Stimulated activated naive CD4-positive, alpha-beta T cell (primary cell): ENCODE measurements at regions not wholly inside any gene's neighbourhood (a gene's known extent, or its start where the extent isn't known, plus 50 kb on each side); places are given as distances from the start of the nearest gene placed in this dataset.
"Not testable (repeated sequence)": the region's sequence is repeated elsewhere in the genome, so short reads cannot be mapped to it uniquely, and the experiment has no call there.

ENCODE experiments used
- DNase-seq, 6 experiments: peaks; one replicate each; lab custom pipeline; 2025; lab: John Stamatoyannopoulos, UW

GRCh38 chr10:107520348-107520747, 355.8 kb upstream of the SORCS1 start:
- no peak for DNase-seq

GRCh38 chr10:107517811-107518210, 353.3 kb upstream of the SORCS1 start:
- DNase-seq, result no peak

- DNase-seq, result no peak
These were observed 351.8 kb upstream of the SORCS1 start for GRCh38 chr10:107516349-107516748.

DNA sequence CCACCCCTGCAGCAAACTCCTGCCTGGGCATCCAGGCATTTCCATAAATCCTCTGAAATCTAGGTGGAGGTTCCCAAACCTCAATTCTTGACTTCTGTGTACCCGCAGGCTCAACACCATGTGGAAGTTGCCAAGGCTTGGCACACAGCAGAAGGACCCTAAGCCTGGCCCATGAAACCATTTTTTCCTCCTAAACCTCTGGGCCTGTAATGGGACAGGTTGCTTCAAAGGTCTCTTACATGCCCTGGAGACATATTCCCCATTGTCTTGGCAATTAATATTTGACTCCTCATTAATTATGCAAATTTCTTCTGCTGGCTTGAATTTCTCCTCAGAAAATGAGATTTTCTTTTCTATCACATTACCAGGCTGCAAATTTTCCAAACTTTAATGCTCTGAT, 339.5 kb upstream of the SORCS1 start:
- DNase-seq, result not testable (repeated sequence)

DNA sequence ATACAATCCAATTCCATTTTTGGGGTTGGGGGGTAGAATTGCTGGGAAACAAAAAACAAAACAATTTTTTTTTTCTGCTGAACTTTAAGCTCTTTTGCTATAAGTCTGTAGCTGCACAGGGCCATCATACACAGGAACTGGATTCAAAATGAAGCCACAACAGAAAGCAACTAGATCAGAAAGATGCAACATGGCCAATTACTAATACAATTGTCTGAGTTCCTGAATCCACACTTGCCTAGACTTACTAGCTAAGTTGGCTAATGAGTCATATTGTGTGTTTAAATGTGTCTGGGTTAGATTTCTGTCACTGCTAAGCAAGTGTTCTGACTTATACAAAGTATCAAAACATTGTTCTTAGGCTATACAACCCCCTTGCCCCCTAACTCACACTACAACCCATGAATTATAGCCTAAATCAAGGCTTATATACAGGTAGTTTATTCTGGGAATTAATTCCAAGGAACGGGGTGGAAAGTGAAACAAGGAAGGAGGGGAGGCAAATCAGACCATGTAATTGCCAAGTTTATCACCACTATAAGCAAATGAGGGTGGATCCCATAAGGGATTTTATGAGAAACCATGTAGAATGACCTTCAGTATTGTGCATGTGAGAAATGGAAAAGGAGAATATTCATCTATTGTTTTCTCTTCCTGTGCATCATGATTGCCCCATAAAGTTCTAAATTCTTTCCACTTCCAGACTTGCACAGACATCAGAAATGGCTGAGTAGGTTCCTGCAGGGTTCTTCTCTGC, 337.9 kb upstream of the SORCS1 start:
- no peak for DNase-seq

- DNase-seq, result no peak
These were observed 334.5 kb upstream of the SORCS1 start for GRCh38 chr10:107498983-107499382.

DNA sequence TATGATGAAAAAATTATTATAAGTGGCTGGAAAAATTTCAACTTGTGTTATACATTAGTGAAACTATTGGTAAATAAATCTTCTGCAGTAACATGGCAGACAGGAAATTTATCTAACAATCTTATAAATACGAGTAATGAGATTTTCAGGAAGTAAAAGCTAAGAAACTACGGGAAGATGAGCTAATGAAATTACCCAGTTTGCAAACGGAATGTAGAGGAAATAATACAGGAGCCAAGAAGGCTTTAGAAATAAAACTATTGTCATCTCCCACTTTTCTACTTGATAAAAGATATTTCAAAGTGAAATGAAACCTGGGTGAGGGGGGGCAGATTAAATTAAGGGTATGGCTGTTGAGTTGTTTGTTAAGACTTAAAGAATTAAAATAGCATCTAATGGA, 332.5 kb upstream of the SORCS1 start:
- no peak for DNase-seq

DNA sequence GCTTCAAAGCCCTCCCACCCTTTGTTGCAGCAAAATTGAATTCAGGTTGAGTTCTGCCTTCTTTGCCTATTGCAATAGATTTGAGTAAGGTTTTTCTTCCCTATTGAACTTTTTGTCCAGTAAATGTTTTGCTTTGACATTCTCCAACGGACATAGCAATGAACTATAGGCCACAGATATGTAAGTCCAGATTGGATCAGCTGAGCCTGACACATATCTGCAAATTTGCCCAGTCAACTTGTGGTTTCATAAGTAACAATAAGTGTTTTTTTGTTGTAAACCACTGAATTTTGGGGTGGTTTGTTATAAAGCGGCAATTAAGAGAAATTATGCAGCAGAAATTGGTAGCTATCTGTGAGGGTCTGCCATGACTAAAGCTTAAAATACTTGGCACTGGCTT, 332.1 kb upstream of the SORCS1 start:
- DNase-seq, result no peak

GRCh38 chr10:107492389-107492788, 327.9 kb upstream of the SORCS1 start:
- DNase-seq, result no peak

DNA sequence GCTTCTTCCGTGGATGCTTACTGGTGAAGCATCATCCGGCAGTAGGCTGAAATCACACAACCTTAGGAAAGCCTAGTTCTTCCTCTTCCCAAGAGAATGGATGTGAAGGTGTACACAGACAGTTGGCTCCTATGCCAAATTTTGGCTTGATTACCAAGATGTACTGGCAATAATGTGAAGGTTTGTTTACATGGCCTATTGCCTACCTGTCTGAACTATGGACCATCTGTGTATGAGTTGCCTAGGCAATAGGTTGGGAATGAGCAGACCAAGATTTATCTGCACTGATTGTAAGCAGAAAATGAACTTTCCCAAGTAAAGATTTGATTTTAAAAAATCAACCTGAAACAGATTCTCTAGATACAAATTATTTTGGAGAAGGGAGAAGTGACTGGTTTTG, 325.9 kb upstream of the SORCS1 start:
- DNase-seq, result no peak

GRCh38 chr10:107487284-107487683, 322.8 kb upstream of the SORCS1 start:
- no peak for DNase-seq

- DNase-seq, result no peak
These were observed 320.5 kb upstream of the SORCS1 start for GRCh38 chr10:107485019-107485418.

DNA sequence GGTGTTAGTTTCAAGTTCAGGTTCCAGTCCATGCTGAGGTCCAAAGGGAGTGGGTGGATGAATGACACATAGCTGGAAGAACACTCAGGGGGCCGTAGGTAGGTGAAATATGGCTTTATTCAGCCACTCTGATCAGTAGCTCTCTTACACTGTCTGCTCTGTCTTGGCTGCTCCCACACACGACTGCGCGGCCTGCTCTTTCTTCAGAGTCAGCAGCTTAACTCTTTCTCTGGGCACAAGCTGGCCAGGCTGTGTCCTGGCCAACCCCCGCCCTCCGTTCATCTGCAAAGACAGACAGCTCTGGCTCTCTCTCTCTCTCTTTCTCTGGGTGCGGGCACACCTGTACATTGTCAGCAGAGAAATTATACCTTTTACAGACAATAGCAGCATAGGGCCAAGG, 317.4 kb upstream of the SORCS1 start:
- DNase-seq, result no peak

DNA sequence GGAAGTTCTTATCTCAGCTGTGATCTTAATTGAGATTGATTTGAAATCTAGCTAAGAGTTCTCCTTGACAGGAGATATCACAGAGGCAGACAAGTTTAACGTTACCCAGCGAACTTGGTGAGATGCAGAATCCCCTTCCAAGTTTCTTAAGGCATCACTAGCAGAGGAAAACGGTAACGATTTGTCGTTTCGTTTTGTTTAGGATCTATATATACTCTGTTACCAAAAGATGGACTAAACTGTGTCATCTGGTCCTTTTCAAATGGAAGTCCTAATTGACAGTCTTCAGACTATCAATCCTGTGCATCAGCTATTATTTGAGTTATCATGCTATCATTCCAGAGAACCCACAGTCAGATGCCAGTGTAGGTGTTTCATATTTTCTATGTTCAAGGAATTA, 316.7 kb upstream of the SORCS1 start:
- no peak for DNase-seq

DNA sequence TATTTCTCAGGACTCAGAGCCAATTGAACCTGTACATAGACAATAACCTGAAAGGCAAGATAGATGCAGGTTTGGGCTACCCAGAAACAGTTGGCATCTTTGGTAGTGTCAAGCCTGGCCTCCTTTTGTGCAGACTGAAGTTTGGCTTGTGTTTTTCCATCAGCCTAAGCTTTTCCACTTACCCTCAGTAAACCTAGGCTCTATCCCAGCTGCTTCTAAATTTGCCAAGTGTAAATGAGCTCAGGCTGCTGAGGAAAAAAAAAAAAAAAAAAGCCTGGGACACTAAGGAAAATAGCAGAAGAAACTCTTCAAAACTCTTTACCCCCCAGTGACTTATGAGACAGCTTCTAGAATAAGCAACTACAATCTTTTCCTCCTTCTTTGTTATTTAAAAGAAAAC, 316.3 kb upstream of the SORCS1 start:
- DNase-seq, result no peak

GRCh38 chr10:107477266-107477665, 312.8 kb upstream of the SORCS1 start:
- DNase-seq, result no peak

GRCh38 chr10:107476408-107476807, 311.9 kb upstream of the SORCS1 start:
- DNase-seq, result no peak

GRCh38 chr10:107474650-107475049, 310.1 kb upstream of the SORCS1 start:
- no peak for DNase-seq

DNA sequence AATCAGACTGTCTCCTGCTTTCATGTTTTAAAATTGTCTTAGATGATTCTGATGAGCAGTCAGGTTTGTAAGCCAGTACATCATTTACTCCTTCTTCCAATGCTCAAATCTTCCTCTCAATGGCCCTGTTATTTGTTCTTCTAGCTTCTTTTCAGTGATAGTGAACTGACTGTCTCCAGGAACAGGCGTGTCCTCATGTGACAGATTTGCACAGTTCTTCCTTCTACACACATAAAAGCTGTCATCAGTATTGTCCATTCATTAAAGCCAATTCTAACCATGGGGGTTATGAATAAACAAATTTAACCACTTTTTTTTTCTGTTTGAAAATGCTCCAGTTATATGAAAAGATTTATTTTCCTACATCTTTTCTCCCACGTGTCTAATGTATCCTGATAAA, 308.7 kb upstream of the SORCS1 start:
- no peak for DNase-seq

GRCh38 chr10:107471911-107472310, 307.4 kb upstream of the SORCS1 start:
- DNase-seq, result no peak

DNA sequence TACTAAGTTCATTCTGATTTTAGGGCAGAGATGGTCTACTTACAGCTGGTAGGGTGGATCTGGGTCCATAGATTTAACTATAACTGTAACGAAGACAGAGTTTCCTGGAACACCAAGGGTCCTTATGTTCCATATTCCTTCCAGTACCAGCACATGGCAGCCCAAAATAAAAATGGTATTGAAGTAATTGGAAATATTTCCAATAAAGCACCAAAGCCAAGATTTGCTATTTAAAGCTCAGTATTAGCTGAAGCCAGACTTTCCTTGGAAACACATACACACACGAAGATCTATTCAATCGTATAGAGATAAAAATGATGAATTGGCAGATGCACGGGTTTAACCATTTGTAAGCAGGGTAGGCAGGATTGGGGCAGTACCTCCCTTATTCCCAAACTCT, 289.1 kb upstream of the SORCS1 start:
- DNase-seq, result no peak

DNA sequence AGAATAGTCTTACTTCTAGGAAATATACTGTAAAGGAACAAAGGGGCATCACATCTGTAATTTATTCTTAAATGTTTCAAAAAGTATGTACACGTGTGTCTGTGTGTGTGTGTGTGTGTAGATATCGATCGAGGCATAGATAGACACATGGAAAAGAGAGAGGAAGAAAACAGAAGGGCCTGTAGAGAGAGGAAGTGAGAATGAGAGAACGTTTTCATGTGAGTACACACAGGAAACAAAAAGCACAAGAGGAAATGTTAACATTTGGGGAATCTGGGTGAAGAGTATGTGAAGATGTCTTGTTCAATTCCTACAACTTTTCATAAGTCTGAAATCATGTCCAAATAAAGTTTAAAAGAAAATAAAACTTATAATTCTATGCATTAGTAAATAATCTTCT, 286.5 kb upstream of the SORCS1 start:
- DNase-seq, result no peak

- DNase-seq, result no peak
These were observed 285.6 kb upstream of the SORCS1 start for GRCh38 chr10:107450056-107450455.

DNA sequence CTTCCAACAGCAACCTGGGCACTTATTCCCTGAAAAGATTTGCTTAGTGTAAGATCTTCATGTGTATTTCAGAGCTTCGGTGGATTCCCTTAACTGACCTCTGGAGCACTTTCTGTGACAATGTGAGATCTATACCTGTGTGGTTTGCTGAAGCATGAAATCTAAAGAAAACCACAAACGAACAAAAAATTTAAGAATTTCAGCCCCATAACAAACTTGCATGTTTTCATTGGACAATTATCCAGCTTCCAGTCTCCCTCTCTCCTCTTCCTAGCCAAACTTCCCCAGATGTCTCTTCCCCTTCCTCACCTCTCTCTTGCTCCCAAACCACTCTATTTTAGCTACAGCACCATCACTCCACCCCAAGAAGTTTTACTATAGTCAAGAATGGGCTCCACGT, 279.9 kb upstream of the SORCS1 start:
- no peak for DNase-seq
